Calu3 (cell line): ENCODE measurements at regions not wholly inside any gene's neighbourhood (a gene's known extent, or its start where the extent isn't known, plus 50 kb on each side); places are given as distances from the start of the nearest gene placed in this dataset.
"Not testable (repeated sequence)": the region's sequence is repeated elsewhere in the genome, so short reads cannot be mapped to it uniquely, and the experiment has no call there.

Experiments used
- BruUV-seq: library from RNA; stranded (reverse); fragments of 400-500 nt; replicated peaks from 2 replicates; lab custom pipeline; 2021; lab: Mats Ljungman, UMichigan
- CTCF ChIA-PET: fragments of 300-600 bp; sonication (Branson Sonifier 250); formaldehyde crosslinking; loops from one replicate; lab custom pipeline; 2022; ENCODE audit warnings: antibody characterized with exemption; lab: Charles Lee
- DNase-seq: peaks from one replicate; pipeline ENCODE4 v3.0.0; 2022
- H3K27ac Mint-ChIP-seq: one replicate; pipeline ENCODE4 v1.8.0; 2022; ENCODE audit warnings: mixed read lengths; ENCODE audit not compliant: unreplicated experiment
- H3K27me3 Mint-ChIP-seq: one replicate; pipeline ENCODE4 v1.8.0; 2022; ENCODE audit warnings: mixed read lengths; ENCODE audit not compliant: unreplicated experiment
- H3K36me3 Mint-ChIP-seq: one replicate; pipeline ENCODE4 v1.8.0; 2022; ENCODE audit warnings: mild to moderate bottlenecking, moderate library complexity, mixed read lengths; ENCODE audit not compliant: insufficient read depth, unreplicated experiment
- H3K4me1 Mint-ChIP-seq: one replicate; pipeline ENCODE4 v1.8.0; 2022; ENCODE audit warnings: mild to moderate bottlenecking, low read depth, mixed read lengths; ENCODE audit not compliant: unreplicated experiment
- H3K4me3 Mint-ChIP-seq: one replicate; pipeline ENCODE4 v1.8.0; 2022; ENCODE audit warnings: mild to moderate bottlenecking, low read depth, moderate library complexity, mixed read lengths; ENCODE audit not compliant: unreplicated experiment
- H3K9me3 Mint-ChIP-seq: one replicate; pipeline ENCODE4 v1.8.0; 2022; ENCODE audit warnings: low read depth, mixed read lengths; ENCODE audit not compliant: unreplicated experiment
- intact Hi-C: fragments of 100-400 bp; cut with micrococcal nuclease; formaldehyde crosslinking; loops from one replicate; pipeline ENCODE4 v1.10.0; 2022; ENCODE audit not compliant: unreplicated experiment
- TF ChIP-seq, protein P1 (sequence below): fragments of 200-600 bp; IDR thresholded peaks from one replicate; pipeline ENCODE4 v1.8.0; 2022; ENCODE audit warnings: antibody characterized with exemption; ENCODE audit not compliant: unreplicated experiment

DNA sequence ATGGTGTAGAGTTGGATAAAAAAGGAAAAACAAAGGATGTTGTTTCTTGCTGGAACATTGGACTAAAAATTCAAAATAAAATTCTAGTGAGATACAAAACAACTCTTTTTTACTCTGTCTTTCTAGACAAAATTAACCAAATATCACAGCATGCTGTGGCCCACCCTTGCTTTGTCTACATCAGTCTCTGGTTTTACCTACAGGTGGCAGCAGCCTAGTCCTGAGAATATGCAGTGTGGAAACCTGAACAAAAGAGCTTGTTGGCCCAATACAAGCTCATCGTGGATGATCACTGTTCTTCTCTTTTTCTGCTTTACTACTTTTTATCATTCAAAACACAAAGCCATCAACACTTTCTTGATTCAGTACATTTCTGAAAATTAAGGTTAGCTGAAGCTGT, 210.4 kb downstream of the CDH19 start:
- CTCF ChIA-PET = interaction anchor here (1.0 kb wide), 1 partner anchor 102 kb away, joined by 3 read pairs; no protein-coding TSS in a partner anchor
- intact Hi-C loops = no loop called here
- H3K9me3 Mint-ChIP-seq = peaks cover 7% of the 10 kb centered on the region
- H3K4me1 Mint-ChIP-seq = no peaks in the 10 kb centered on the region
- DNase-seq = no peak
- TF ChIP-seq, protein P1, sequence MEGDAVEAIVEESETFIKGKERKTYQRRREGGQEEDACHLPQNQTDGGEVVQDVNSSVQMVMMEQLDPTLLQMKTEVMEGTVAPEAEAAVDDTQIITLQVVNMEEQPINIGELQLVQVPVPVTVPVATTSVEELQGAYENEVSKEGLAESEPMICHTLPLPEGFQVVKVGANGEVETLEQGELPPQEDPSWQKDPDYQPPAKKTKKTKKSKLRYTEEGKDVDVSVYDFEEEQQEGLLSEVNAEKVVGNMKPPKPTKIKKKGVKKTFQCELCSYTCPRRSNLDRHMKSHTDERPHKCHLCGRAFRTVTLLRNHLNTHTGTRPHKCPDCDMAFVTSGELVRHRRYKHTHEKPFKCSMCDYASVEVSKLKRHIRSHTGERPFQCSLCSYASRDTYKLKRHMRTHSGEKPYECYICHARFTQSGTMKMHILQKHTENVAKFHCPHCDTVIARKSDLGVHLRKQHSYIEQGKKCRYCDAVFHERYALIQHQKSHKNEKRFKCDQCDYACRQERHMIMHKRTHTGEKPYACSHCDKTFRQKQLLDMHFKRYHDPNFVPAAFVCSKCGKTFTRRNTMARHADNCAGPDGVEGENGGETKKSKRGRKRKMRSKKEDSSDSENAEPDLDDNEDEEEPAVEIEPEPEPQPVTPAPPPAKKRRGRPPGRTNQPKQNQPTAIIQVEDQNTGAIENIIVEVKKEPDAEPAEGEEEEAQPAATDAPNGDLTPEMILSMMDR = no peak
- no peak overlapping the region for H3K4me3 Mint-ChIP-seq
- H3K27me3 Mint-ChIP-seq = no peaks in the 10 kb centered on the region
- no peak overlapping the region for H3K27ac Mint-ChIP-seq
- H3K36me3 Mint-ChIP-seq = no peaks in the 10 kb centered on the region
- no TSS peak for BruUV-seq

DNA sequence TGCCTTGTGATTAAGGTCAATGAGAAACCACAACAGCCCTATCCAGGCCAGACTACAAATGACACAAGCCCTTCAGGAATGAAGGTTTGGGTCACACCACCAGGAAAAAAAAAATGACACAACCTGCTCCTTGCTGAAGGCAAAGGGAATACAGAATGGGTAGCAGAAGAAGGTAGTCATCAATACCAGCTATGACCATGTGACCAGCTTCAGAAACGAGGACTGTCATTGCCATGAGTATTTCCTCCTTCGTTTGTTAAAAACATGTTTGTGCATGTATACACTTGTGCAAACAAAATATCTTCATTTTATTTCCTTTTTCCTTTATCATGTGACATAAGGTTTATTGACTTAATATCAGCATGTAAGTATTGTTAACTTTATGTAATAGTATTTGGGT, 226.6 kb downstream of the CDH19 start:
- intact Hi-C loops = no loop called here
- Mint-ChIP-seq H3K27me3 (no peaks in the 10 kb centered on the region), H3K9me3 (peaks cover 4% of the 10 kb centered on the region), H3K4me1 (no peaks in the 10 kb centered on the region), H3K36me3 (no peaks in the 10 kb centered on the region), H3K4me3 (no peak overlapping the region), H3K27ac (no peak overlapping the region)
- CTCF ChIA-PET = no interaction called here
- no peak for DNase-seq
- no TSS peak for BruUV-seq
- TF ChIP-seq, protein P1 = no peak

DNA sequence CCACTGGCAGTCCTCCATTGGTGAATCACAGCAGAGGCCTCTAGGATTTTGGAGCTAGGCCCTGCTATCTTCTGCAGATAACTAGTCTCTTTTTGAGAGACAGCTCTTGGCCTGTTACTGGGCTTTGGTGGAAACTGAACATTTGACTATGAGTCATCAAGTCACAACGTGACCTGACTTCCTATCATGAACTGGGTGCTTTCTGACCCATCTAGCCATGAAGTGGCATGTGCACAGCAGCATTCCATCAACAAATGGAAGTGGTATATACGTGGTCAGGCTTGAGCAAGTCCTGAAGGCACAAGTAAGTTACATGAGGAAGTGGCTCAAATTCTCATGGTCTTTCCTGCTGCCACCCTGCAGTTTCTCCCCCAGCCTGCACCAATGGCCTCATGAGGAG, 228.5 kb downstream of the CDH19 start:
- intact Hi-C loops, H3K36me3 Mint-ChIP-seq, H3K4me1 Mint-ChIP-seq, H3K4me3 Mint-ChIP-seq, H3K9me3 Mint-ChIP-seq, CTCF ChIA-PET, H3K27me3 Mint-ChIP-seq, BruUV-seq, H3K27ac Mint-ChIP-seq, DNase-seq: not testable (repeated sequence)

DNA sequence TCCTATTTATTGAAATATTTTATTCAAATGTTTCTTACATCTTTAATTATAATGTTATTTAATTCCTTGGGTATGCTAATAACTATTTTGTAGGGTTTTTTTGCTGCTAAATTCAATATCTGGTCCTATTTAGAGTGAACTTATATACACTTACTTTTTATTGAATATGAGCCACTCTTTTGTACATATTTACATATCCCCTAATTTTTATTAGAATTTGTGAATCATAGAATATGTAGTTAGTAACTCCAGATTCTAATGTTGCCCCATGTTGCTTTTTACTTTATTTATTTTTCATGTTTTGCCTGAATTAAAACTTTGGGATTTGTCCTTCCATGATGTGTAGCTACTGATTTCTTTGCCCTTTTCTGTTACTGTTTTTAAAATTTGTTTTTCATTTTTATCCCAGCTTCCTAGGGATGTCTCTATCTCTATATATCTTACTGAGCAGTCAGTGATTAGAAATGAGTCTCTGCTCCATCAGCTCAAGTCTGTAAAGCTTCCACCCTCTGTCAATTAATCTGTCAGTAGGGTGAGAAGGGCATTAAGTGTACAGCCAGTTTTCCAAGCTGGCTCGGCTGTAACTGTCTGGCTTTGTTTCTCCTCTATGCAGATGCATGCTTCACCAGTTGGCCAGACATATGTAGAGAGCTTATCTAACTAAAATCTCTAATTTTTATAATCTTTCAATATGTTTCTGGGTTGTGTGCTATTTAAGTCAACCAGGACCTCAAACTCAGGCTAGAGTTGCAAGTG, 256.9 kb downstream of the CDH19 start:
- TF ChIP-seq, protein P1 = no peak
- Mint-ChIP-seq H3K27ac (no peak overlapping the region), H3K4me3 (no peak overlapping the region), H3K27me3 (no peaks in the 10 kb centered on the region), H3K4me1 (no peaks in the 10 kb centered on the region), H3K36me3 (no peaks in the 10 kb centered on the region), H3K9me3 (no peaks in the 10 kb centered on the region)
- no peak for DNase-seq
- intact Hi-C loops = no loop called here
- CTCF ChIA-PET = no interaction called here
- no TSS peak for BruUV-seq

DNA sequence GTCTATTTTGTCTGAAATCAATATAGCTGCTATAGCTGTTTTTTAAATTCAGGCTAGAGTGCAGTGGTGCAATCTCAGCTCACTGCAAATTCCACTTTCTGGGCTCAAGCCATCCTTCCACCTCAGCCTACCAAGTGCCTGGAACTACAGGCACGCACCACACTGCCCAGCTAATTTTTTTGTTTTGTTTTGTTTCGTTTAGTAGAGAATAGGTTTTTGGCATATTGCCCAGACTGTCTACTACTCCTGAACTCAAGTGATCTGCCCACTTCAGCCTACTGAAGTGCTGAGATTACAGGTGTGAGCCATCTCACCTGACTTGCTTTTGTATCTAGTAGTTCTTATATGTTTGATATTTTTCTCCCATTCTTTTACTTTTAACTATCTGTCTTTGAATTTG, 259.7 kb downstream of the CDH19 start:
- Mint-ChIP-seq H3K4me3 (no peak overlapping the region), H3K4me1 (no peaks in the 10 kb centered on the region), H3K27ac (no peak overlapping the region), H3K9me3 (no peaks in the 10 kb centered on the region), H3K27me3 (no peaks in the 10 kb centered on the region), H3K36me3 (no peaks in the 10 kb centered on the region)
- DNase-seq = no peak
- TF ChIP-seq, protein P1 = no peak
- intact Hi-C loops = no loop called here
- no TSS peak for BruUV-seq
- CTCF ChIA-PET = no interaction called here
